IMR-90 (cell line): ENCODE measurements at regions not wholly inside any gene's neighbourhood (a gene's known extent, or its start where the extent isn't known, plus 50 kb on each side); places are given as distances from the start of the nearest gene placed in this dataset.

Source experiments
- ATAC-seq: fragments of 200-7000 bp; cut with Tn5 transposase; 2 replicates; pipeline ENCODE4 v1.9.1; 2020; ENCODE audit warnings: low read depth, mild to moderate bottlenecking, moderate library complexity
- BruUV-seq: library from RNA; stranded (reverse); fragments of 400-500 nt; replicated peaks from 2 replicates; lab custom pipeline; 2021; lab: Mats Ljungman, UMichigan
- CTCF ChIA-PET: fragments of 300-600 bp; formaldehyde crosslinking; extraction: SDS; loops from one replicate; lab custom pipeline; 2021; ENCODE audit warnings: antibody characterized with exemption; lab: Yijun Ruan, JAX
- POLR2A ChIA-PET: fragments of 300-600 bp; sonication (Branson Sonifier 250); formaldehyde crosslinking; loops from one replicate; lab custom pipeline; 2022; ENCODE audit warnings: antibody characterized with exemption; ENCODE audit not compliant: unreplicated experiment; lab: Charles Lee
- DNase-seq: peaks from one replicate; pipeline ENCODE4 v3.0.0; 2013
- H2AFZ ChIP-seq: replicated peaks from 2 replicates; pipeline ENCODE3; 2013; ENCODE audit warnings: low read length, mild to moderate bottlenecking; ENCODE audit not compliant: poor library complexity
- H2AK5ac ChIP-seq: 2 replicates; pipeline ENCODE4 v1.6.1; 2013; ENCODE audit warnings: low read depth, low read length, inconsistent platforms
- H2AK9ac ChIP-seq: replicated peaks from 2 replicates; pipeline ENCODE3; 2013; ENCODE audit warnings: mild to moderate bottlenecking, low read depth, low read length, moderate library complexity; ENCODE audit not compliant: poor library complexity
- H2BK120ac ChIP-seq: 2 replicates; pipeline ENCODE4 v1.6.1; 2013; ENCODE audit warnings: low read depth, low read length, inconsistent platforms
- H2BK15ac ChIP-seq: 3 replicates; pipeline ENCODE4 v1.6.1; 2013; ENCODE audit warnings: low read depth, low read length, inconsistent platforms
- H2BK20ac ChIP-seq: 2 replicates; pipeline ENCODE4 v1.6.1; 2013; ENCODE audit warnings: low read depth, mild to moderate bottlenecking, inconsistent platforms, low read length, moderate library complexity
- H2BK5ac ChIP-seq: 2 replicates; pipeline ENCODE4 v1.6.1; 2013; ENCODE audit warnings: mild to moderate bottlenecking, low read depth, low read length, inconsistent platforms; ENCODE audit not compliant: poor library complexity, severe bottlenecking
- H3K14ac ChIP-seq: replicated peaks from 2 replicates; pipeline ENCODE4 v1.6.1; 2013; ENCODE audit warnings: low read depth, low read length, inconsistent platforms
- H3K18ac ChIP-seq: 2 replicates; pipeline ENCODE4 v1.6.1; 2013; ENCODE audit warnings: low read depth, low read length, control low read depth
- H3K23ac ChIP-seq: 2 replicates; pipeline ENCODE4 v1.6.1; 2013; ENCODE audit warnings: low read depth, low read length, inconsistent platforms
- H3K27ac ChIP-seq: 2 replicates; pipeline ENCODE4 v1.5.1; 2013; ENCODE audit warnings: mild to moderate bottlenecking, control low read depth, low read length; ENCODE audit not compliant: insufficient read depth
- H3K27me3 ChIP-seq: 2 replicates; pipeline ENCODE4 v1.6.1; 2013; ENCODE audit warnings: low read length; ENCODE audit not compliant: control insufficient read depth, insufficient read depth
- H3K36me3 ChIP-seq: 2 replicates; pipeline ENCODE4 v1.6.1; 2013; ENCODE audit warnings: low read length, mixed read lengths; ENCODE audit not compliant: control insufficient read depth, insufficient read depth
- H3K4ac ChIP-seq: 2 replicates; pipeline ENCODE4 v1.6.1; 2013; ENCODE audit warnings: low read depth, low read length, inconsistent platforms
- H3K4me1 ChIP-seq: 2 replicates; pipeline ENCODE4 v1.6.1; 2013; ENCODE audit warnings: low read length, mixed read lengths; ENCODE audit not compliant: control insufficient read depth, insufficient read depth
- H3K4me2 ChIP-seq: 2 replicates; pipeline ENCODE4 v1.6.1; 2013; ENCODE audit warnings: low read depth, mild to moderate bottlenecking, control low read depth, low read length, moderate library complexity
- H3K4me3 ChIP-seq: 2 replicates; pipeline ENCODE4 v1.5.1; 2013; ENCODE audit warnings: low read depth, mild to moderate bottlenecking, control low read depth, low read length, moderate library complexity; ENCODE audit not compliant: insufficient read depth
- H3K56ac ChIP-seq: 2 replicates; pipeline ENCODE4 v1.6.1; 2013; ENCODE audit warnings: low read length, inconsistent platforms; ENCODE audit not compliant: insufficient read depth; ENCODE audit errors: extremely low read depth
- H3K79me1 ChIP-seq, 2 experiments: 2 replicates each; pipeline ENCODE4 v1.6.1; 2013; ENCODE audit warnings: low read length in 2 of 2, inconsistent platforms in 1 of 2, low read depth in 1 of 2
- H3K9ac ChIP-seq: 2 replicates; pipeline ENCODE4 v1.6.1; 2013; ENCODE audit warnings: low read depth, low read length, control low read depth
- H3K9me1 ChIP-seq: 2 replicates; pipeline ENCODE4 v1.6.1; 2013; ENCODE audit warnings: low read length, inconsistent platforms; ENCODE audit not compliant: insufficient read depth
- H3K9me3 ChIP-seq: 2 replicates; pipeline ENCODE4 v1.6.1; 2013; ENCODE audit warnings: low read length; ENCODE audit not compliant: control insufficient read depth, insufficient read depth
- H4K20me1 ChIP-seq: 2 replicates; pipeline ENCODE4 v1.6.1; 2013; ENCODE audit warnings: low read length, inconsistent platforms; ENCODE audit not compliant: insufficient read depth
- H4K5ac ChIP-seq: 2 replicates; pipeline ENCODE4 v1.6.1; 2013; ENCODE audit warnings: mild to moderate bottlenecking, low read depth, low read length, control low read depth
- H4K8ac ChIP-seq, 2 experiments: 2 replicates each; pipeline ENCODE4 v1.6.1; 2013; ENCODE audit warnings: low read depth in 2 of 2, low read length in 2 of 2, control low read depth in 1 of 2, inconsistent platforms in 1 of 2
- H4K91ac ChIP-seq: 2 replicates; pipeline ENCODE4 v1.6.1; 2013; ENCODE audit warnings: low read depth, low read length, inconsistent platforms; ENCODE audit not compliant: insufficient read depth
- BHLHE40 ChIP-seq: fragments of 150-350 bp; IDR thresholded peaks from 2 replicates; pipeline ENCODE4 v1.6.1; 2016; ENCODE audit warnings: mild to moderate bottlenecking, low read depth, low read length
- CEBPB ChIP-seq: IDR thresholded peaks from 2 replicates; pipeline ENCODE4 v1.6.1; 2012; ENCODE audit warnings: low read depth, low read length, improper control_type of control experiment
- CHD1 ChIP-seq: IDR thresholded peaks from 2 replicates; pipeline ENCODE4 v1.6.1; 2012; ENCODE audit warnings: low read depth, low read length, improper control_type of control experiment
- MAFK ChIP-seq: IDR thresholded peaks from 2 replicates; pipeline ENCODE4 v1.6.1; 2012; ENCODE audit warnings: low read depth, low read length, improper control_type of control experiment
- MXI1 ChIP-seq: IDR thresholded peaks from 2 replicates; pipeline ENCODE4 v1.6.1; 2012; ENCODE audit warnings: low read depth, mild to moderate bottlenecking, low read length, moderate library complexity, borderline replicate concordance
- NFE2L2 ChIP-seq: fragments of 150-350 bp; IDR thresholded peaks from 2 replicates; pipeline ENCODE4 v1.6.1; 2016; ENCODE audit warnings: low read depth, mild to moderate bottlenecking, low read length
- POLR2A ChIP-seq: IDR thresholded peaks from 2 replicates; pipeline ENCODE4 v1.6.1; 2012; ENCODE audit warnings: mild to moderate bottlenecking, low read depth, low read length
- RCOR1 ChIP-seq: IDR thresholded peaks from 2 replicates; pipeline ENCODE4 v1.6.1; 2012; ENCODE audit warnings: mild to moderate bottlenecking, low read length, improper control_type of control experiment; ENCODE audit not compliant: insufficient replicate concordance
- RFX5 ChIP-seq: IDR thresholded peaks from 2 replicates; pipeline ENCODE4 v1.8.0; 2012; ENCODE audit warnings: low read depth, mild to moderate bottlenecking, low read length, moderate library complexity
- WGBS, 2 experiments: methylation state at CpG; one replicate each; pipeline versions ENCODE4 v1.1.5 to v1.1.7; 2013; ENCODE audit warnings: missing lambda C conversion rate in 2 of 2; ENCODE audit not compliant: insufficient read length in 1 of 2; ENCODE audit errors: extremely low coverage in 2 of 2; 5-methylcytosine and 5-hydroxymethylcytosine counted together
- dilution Hi-C: fragments of 300-500 bp; cut with HindIII; formaldehyde crosslinking; loops from one replicate; pipeline ENCODE4 v1.14.3; 2018; ENCODE audit warnings: low sequenced_read_pairs; ENCODE audit not compliant: unreplicated experiment
- in situ Hi-C: fragments of 300-500 bp; cut with MboI; formaldehyde crosslinking; loops from 3 replicates; pipeline ENCODE4 v1.14.3; 2019; ENCODE audit warnings: low sequenced_read_pairs, inconsistent platforms, mixed read lengths
- intact Hi-C: fragments of 100-400 bp; cut with micrococcal nuclease; formaldehyde crosslinking; loops from 2 replicates; pipeline ENCODE4 v1.10.0; 2022
- TF ChIP-seq, protein P1 (sequence below): fragments of 150-350 bp; IDR thresholded peaks from 2 replicates; pipeline ENCODE4 v1.6.1; 2017; ENCODE audit warnings: mild to moderate bottlenecking, antibody characterized with exemption, low read length, low read depth
- TF ChIP-seq, protein P2 (sequence below): conservative IDR thresholded peaks from 2 replicates; pipeline ENCODE4 v1.5.1; 2012; ENCODE audit warnings: mild to moderate bottlenecking, low read depth, low read length, improper control_type of control experiment

DNA sequence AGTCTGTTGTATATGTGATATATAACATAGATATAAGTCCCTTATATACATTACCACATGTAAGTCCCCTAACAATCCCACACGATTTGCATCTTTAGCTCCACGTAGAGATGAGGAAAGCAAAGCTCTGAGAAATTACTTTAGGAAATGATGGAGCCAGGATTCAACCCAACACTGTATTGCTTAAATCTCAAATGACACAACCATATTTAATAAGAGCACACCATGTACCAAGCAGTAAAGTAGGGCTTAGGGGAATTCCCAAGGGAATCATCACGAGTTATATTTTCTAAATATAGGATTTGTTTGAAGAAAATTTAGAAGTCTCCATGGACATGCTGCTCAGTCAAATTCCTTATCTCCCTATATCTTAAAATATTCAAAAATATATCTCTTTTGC lies 61.3 kb upstream of the POMP start:
- H3K9me1 ChIP-seq, result no peaks in the 10 kb centered on the region; the same call in 1 of the 2 replicates
- no peaks in the 10 kb centered on the region for H3K79me1 ChIP-seq
- no peak overlapping the region for H3K18ac ChIP-seq
- H3K14ac ChIP-seq, result no peak overlapping the region
- no peaks in the 10 kb centered on the region for H4K20me1 ChIP-seq
- ATAC-seq, result no peak
- no TSS peak for BruUV-seq
- ChIA-PET CTCF (no interaction called here), POLR2A (no interaction called here)
- H2BK20ac ChIP-seq, result no peak overlapping the region
- H2AK5ac ChIP-seq, result no peak overlapping the region
- H3K9me3 ChIP-seq, result peaks cover 6% of the 10 kb centered on the region; the same call in 1 of the 2 replicates
- H3K4me2 ChIP-seq, result no peak overlapping the region
- no peak overlapping the region for H2BK5ac ChIP-seq
- no peaks in the 10 kb centered on the region for H3K27me3 ChIP-seq
- in situ Hi-C loops, result no loop called here
- H3K36me3 ChIP-seq, result no peaks in the 10 kb centered on the region
- H3K4me1 ChIP-seq, result no peaks in the 10 kb centered on the region
- intact Hi-C loops, result no loop called here
- WGBS, 2 experiments, result no CpG with 5 or more reads among the region's 3 CpGs
- DNase-seq, result peak; percentile 60
- no peak overlapping the region for H3K4ac ChIP-seq
- no peak overlapping the region for H4K5ac ChIP-seq
- H2BK15ac ChIP-seq, result no peak overlapping the region
- no peak overlapping the region for H4K91ac ChIP-seq
- H3K9ac ChIP-seq, result no peak overlapping the region
- dilution Hi-C loops, result no loop called here
- H3K56ac ChIP-seq, result no peak overlapping the region
- no peak overlapping the region for H4K8ac ChIP-seq
- H2AFZ ChIP-seq, result no peak overlapping the region
- TF ChIP-seq RCOR1 (no peak), RFX5 (no peak), NFE2L2 (no peak), POLR2A (no peak), BHLHE40 (no peak), CHD1 (no peak), CEBPB (no peak), MAFK (no peak), MXI1 (no peak)
- TF ChIP-seq, protein P1, sequence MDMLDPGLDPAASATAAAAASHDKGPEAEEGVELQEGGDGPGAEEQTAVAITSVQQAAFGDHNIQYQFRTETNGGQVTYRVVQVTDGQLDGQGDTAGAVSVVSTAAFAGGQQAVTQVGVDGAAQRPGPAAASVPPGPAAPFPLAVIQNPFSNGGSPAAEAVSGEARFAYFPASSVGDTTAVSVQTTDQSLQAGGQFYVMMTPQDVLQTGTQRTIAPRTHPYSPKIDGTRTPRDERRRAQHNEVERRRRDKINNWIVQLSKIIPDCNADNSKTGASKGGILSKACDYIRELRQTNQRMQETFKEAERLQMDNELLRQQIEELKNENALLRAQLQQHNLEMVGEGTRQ, result no peak
- TF ChIP-seq, protein P2, sequence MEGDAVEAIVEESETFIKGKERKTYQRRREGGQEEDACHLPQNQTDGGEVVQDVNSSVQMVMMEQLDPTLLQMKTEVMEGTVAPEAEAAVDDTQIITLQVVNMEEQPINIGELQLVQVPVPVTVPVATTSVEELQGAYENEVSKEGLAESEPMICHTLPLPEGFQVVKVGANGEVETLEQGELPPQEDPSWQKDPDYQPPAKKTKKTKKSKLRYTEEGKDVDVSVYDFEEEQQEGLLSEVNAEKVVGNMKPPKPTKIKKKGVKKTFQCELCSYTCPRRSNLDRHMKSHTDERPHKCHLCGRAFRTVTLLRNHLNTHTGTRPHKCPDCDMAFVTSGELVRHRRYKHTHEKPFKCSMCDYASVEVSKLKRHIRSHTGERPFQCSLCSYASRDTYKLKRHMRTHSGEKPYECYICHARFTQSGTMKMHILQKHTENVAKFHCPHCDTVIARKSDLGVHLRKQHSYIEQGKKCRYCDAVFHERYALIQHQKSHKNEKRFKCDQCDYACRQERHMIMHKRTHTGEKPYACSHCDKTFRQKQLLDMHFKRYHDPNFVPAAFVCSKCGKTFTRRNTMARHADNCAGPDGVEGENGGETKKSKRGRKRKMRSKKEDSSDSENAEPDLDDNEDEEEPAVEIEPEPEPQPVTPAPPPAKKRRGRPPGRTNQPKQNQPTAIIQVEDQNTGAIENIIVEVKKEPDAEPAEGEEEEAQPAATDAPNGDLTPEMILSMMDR, result no peak
- H2AK9ac ChIP-seq, result no peak overlapping the region
- H3K23ac ChIP-seq, result no peak overlapping the region
- H3K4me3 ChIP-seq, result no peak overlapping the region
- H3K27ac ChIP-seq, result no peak overlapping the region
- H2BK120ac ChIP-seq, result no peak overlapping the region; the same call in 1 of the 2 replicates
